ENCODE measurements at regions not wholly inside any gene's neighbourhood (a gene's known extent, or its start where the extent isn't known, plus 50 kb on each side); places are given as distances from the start of the nearest gene placed in this dataset.
"Not testable (repeated sequence)": the region's sequence is repeated elsewhere in the genome, so short reads cannot be mapped to it uniquely, and the experiment has no call there.

GRCh38 chrX:146994163-146994562 lies 179.6 kb upstream of the CXorf51A start:
- DNase-seq (ENCODE audit: low read depth): no peak
- TF ChIP-seq CTCF (IDR thresholded peaks at IDR 0.05; ENCODE audit: low read depth, low read length, missing control alignments): no peak
- in situ Hi-C loops (cut with HindIII; ENCODE audit: low sequenced_read_pairs): no loop called here
- no peak overlapping the region for H3K4me3 ChIP-seq (ENCODE audit: low read depth, low read length)

GRCh38 chrX:146973283-146973682 lies 158.7 kb upstream of the CXorf51A start:
- in situ Hi-C loops (cut with HindIII; ENCODE audit: low sequenced_read_pairs): no loop called here
- DNase-seq (ENCODE audit: low read depth): no peak
- TF ChIP-seq CTCF (IDR thresholded peaks at IDR 0.05; ENCODE audit: low read depth, low read length, missing control alignments): no peak
- H3K4me3 ChIP-seq (ENCODE audit: low read depth, low read length): no peak overlapping the region

GRCh38 chrX:146967306-146967705 lies 152.8 kb upstream of the CXorf51A start:
- no peak for TF ChIP-seq CTCF (IDR thresholded peaks at IDR 0.05; ENCODE audit: low read depth, low read length, missing control alignments)
- in situ Hi-C loops (cut with HindIII; ENCODE audit: low sequenced_read_pairs): no loop called here

GRCh38 chrX:146956760-146957159 lies 142.2 kb upstream of the CXorf51A start:
- no peak for TF ChIP-seq CTCF (IDR thresholded peaks at IDR 0.05; ENCODE audit: low read depth, low read length, missing control alignments)

More at GRCh38 chrX:146967306-146967705, 152.8 kb upstream of the CXorf51A start:
- DNase-seq (ENCODE audit: low read depth): no peak
- no peak overlapping the region for H3K4me3 ChIP-seq (ENCODE audit: low read depth, low read length)

GRCh38 chrX:146934256-146934655 lies 119.7 kb upstream of the CXorf51A start:
- no peak overlapping the region for H3K4me3 ChIP-seq (ENCODE audit: low read depth, low read length)
- no peak for DNase-seq (ENCODE audit: low read depth)
- TF ChIP-seq CTCF (IDR thresholded peaks at IDR 0.05; ENCODE audit: low read depth, low read length, missing control alignments): no peak
- in situ Hi-C loops (cut with HindIII; ENCODE audit: low sequenced_read_pairs): no loop called here

More at GRCh38 chrX:146956760-146957159, 142.2 kb upstream of the CXorf51A start:
- in situ Hi-C loops (cut with HindIII; ENCODE audit: low sequenced_read_pairs): no loop called here
- no peak for DNase-seq (ENCODE audit: low read depth)
- H3K4me3 ChIP-seq (ENCODE audit: low read depth, low read length): no peak overlapping the region

- DNase-seq (ENCODE audit: low read depth); in situ Hi-C loops (cut with HindIII; ENCODE audit: low sequenced_read_pairs); H3K4me3 ChIP-seq (ENCODE audit: low read depth, low read length): not testable (repeated sequence)
Observed at GRCh38 chrX:146932997-146933396, 118.5 kb upstream of the CXorf51A start.

GRCh38 chrX:146921204-146921603 lies 106.7 kb upstream of the CXorf51A start:
- in situ Hi-C loops (cut with HindIII; ENCODE audit: low sequenced_read_pairs): no loop called here
- no peak for DNase-seq (ENCODE audit: low read depth)
- TF ChIP-seq CTCF (IDR thresholded peaks at IDR 0.05; ENCODE audit: low read depth, low read length, missing control alignments): no peak
- no peak overlapping the region for H3K4me3 ChIP-seq (ENCODE audit: low read depth, low read length)

All from astrocyte of the cerebellum (primary cell).